Body of pancreas (tissue), 4 donors: ENCODE measurements at regions not wholly inside any gene's neighbourhood (a gene's known extent, or its start where the extent isn't known, plus 50 kb on each side); places are given as distances from the start of the nearest gene placed in this dataset.

Source experiments
- CTCF ChIP-seq, 7 experiments: fragments of 450-650 bp in 4 of 7; fragments of 200-600 bp in 3 of 7; sonication (generic) in 3 of 7; IDR thresholded peaks; one replicate each; pipeline ENCODE4 v1.5.1; 2016 to 2019; ENCODE audit warnings: antibody characterized with exemption in 7 of 7
- POLR2A ChIP-seq, 3 donors: fragments of 450-650 bp; IDR thresholded peaks; one replicate each; pipeline ENCODE4 v1.6.1; 2016; ENCODE audit warnings: antibody characterized with exemption in 3 of 3, mild to moderate bottlenecking in 2 of 3

- TF ChIP-seq CTCF (IDR thresholded peaks at IDR 0.05) (no peak), POLR2A (IDR thresholded peaks at IDR 0.05) (no peak)
Observed at GRCh38 chr14:26004342-26004741, 593.5 kb downstream of the NOVA1 start.
